ENCODE measurements at regions not wholly inside any gene's neighbourhood (a gene's known extent, or its start where the extent isn't known, plus 50 kb on each side); places are given as distances from the start of the nearest gene placed in this dataset.

- DNase-seq, result no peak
These were observed 441.5 kb downstream of the PRKD1 start for GRCh38 chr14:29486132-29486531.

GRCh38 chr14:29489911-29490425 is 437.7 kb downstream of the PRKD1 start:
- DNase-seq, result no peak

GRCh38 chr14:29493849-29494248 is 433.8 kb downstream of the PRKD1 start:
- no peak for DNase-seq

GRCh38 chr14:29494312-29494711 is 433.3 kb downstream of the PRKD1 start:
- DNase-seq, result no peak

GRCh38 chr14:29503903-29504302 is 423.7 kb downstream of the PRKD1 start:
- DNase-seq, result no peak

- no peak for DNase-seq
These were observed 409.3 kb downstream of the PRKD1 start for GRCh38 chr14:29518335-29518734.

DNA sequence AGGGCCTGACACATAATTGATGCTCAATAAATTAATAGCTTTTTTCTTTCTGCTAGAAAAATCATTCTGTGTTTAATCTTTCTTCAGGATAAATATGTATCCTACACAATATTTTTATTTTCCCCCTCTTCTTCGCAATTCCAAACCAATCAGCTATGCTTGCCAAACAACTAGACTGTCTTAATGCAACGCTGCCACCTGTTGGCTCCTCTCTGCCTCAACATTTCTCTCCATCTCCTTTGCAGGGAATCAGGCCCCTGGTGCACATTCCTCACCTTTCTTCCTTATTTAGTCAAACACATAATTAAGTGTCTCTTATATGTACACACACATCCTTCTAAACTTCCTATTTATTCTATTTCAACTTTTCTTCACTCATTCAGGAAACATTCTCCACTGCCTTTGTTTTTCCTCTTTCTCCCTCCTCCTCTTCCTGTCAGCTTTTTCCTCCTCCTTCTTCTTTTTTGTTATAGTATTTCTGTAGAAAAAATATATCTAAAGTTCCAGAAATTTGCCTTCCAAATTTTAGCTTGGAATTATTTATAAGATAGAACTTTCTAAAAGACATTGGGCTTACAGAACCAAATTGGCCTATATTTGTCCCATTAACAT is 406.0 kb downstream of the PRKD1 start:
- no peak for DNase-seq
